ENCODE measurements at regions not wholly inside any gene's neighbourhood (a gene's known extent, or its start where the extent isn't known, plus 50 kb on each side); places are given as distances from the start of the nearest gene placed in this dataset.

DNA sequence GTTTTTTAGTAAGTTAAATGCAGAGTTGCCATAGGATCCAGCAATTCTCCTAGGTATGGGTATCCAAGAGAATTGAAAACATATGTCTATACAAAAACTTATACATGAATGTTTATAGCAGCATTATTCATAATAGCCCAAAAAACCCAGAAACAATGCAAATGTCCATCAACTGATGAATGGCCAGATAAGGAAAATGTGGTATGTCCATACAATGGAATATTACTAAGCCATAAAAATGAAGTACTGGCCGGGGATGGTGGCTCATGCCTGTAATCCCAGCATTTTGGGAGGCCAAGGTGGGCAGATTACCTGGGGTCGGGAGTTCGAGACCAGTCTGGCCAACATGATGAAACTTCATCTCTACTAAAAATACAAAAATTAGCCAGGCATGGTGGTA is 156.1 kb upstream of the PSMD7 start:
- no peaks in the 10 kb centered on the region for H3K27me3 Mint-ChIP-seq
- no peak overlapping the region for H3K4me3 Mint-ChIP-seq
- TF ChIP-seq, protein P1, sequence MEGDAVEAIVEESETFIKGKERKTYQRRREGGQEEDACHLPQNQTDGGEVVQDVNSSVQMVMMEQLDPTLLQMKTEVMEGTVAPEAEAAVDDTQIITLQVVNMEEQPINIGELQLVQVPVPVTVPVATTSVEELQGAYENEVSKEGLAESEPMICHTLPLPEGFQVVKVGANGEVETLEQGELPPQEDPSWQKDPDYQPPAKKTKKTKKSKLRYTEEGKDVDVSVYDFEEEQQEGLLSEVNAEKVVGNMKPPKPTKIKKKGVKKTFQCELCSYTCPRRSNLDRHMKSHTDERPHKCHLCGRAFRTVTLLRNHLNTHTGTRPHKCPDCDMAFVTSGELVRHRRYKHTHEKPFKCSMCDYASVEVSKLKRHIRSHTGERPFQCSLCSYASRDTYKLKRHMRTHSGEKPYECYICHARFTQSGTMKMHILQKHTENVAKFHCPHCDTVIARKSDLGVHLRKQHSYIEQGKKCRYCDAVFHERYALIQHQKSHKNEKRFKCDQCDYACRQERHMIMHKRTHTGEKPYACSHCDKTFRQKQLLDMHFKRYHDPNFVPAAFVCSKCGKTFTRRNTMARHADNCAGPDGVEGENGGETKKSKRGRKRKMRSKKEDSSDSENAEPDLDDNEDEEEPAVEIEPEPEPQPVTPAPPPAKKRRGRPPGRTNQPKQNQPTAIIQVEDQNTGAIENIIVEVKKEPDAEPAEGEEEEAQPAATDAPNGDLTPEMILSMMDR (conservative IDR thresholded peaks at IDR 0.05): no peak
- H3K4me1 Mint-ChIP-seq (ENCODE audit: unreplicated experiment): no peaks in the 10 kb centered on the region
- H3K9me3 Mint-ChIP-seq: no peaks in the 10 kb centered on the region
- H3K36me3 Mint-ChIP-seq: no peaks in the 10 kb centered on the region
- H3K27ac Mint-ChIP-seq: no peak overlapping the region
- DNase-seq (ENCODE audit: extremely low spot score, unreplicated experiment): no peak

DNA sequence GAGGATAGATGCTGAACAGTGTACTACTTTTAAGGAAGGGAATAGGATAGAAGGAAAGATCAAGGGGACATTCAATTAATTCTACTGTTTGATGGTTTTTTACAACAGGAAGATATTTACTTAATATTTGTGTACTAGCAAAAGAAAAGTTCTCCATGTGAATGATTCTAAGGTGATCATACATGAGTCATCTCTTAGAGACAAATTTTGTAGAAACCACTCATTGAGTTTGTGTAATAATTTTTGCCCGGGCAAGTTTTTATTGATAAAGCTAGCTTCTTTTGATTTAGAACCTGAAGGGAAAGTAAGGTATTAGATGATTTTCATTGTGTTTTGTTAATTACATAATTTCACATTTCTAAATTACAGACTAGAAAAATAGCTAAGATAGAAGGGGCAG is 172.8 kb upstream of the PSMD7 start:
- Mint-ChIP-seq H3K27ac (no peak overlapping the region), H3K36me3 (no peaks in the 10 kb centered on the region), H3K9me3 (no peaks in the 10 kb centered on the region), H3K4me3 (no peak overlapping the region), H3K27me3 (no peaks in the 10 kb centered on the region), H3K4me1 (ENCODE audit: unreplicated experiment) (no peaks in the 10 kb centered on the region)
- TF ChIP-seq, protein P1 (conservative IDR thresholded peaks at IDR 0.05): no peak
- no peak for DNase-seq (ENCODE audit: extremely low spot score, unreplicated experiment)

DNA sequence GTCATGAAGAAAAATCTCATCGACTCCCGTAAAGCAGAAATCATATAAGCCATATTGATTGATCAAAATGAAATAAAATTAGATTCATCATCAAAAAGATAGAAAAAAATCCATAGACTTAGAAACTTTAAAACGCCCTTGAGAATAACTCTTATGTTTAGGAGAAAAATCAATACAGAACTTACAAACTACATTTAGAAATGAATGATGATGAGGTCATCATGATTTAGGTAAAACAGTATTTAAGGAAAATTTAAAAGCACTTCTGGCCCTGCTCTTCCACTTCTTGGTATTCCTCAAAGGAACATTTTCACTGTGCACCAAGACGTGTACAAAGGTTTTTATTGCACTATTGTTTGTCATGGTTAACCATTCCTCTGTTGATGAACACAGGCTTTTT is 173.4 kb upstream of the PSMD7 start:
- no peaks in the 10 kb centered on the region for H3K36me3 Mint-ChIP-seq
- H3K9me3 Mint-ChIP-seq: no peaks in the 10 kb centered on the region
- no peak for DNase-seq (ENCODE audit: extremely low spot score, unreplicated experiment)
- no peak overlapping the region for H3K4me3 Mint-ChIP-seq
- no peaks in the 10 kb centered on the region for H3K4me1 Mint-ChIP-seq (ENCODE audit: unreplicated experiment)
- TF ChIP-seq, protein P1 (conservative IDR thresholded peaks at IDR 0.05): no peak
- no peaks in the 10 kb centered on the region for H3K27me3 Mint-ChIP-seq
- H3K27ac Mint-ChIP-seq: no peak overlapping the region

DNA sequence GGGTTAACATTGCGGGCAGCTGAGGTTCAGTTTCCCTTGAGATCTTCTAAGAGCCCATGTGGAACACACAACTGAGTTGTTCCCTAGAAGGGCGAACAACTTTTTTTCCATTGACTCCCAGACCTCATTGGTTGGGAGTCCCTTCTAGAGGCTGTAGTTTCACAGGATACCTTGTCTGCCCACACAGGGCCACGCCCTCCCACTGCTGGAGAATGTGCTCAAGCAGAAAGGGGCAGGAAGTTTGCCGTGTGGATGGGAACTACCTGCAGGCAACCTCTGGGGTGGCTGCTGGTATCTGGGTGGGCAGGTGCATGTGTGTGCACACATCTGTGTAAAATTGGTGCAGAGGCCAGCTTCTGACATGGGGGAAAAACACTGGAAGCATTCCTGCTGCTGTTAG is 178.8 kb upstream of the PSMD7 start:
- Mint-ChIP-seq H3K9me3 (no peaks in the 10 kb centered on the region), H3K27ac (no peak overlapping the region), H3K4me1 (ENCODE audit: unreplicated experiment) (no peaks in the 10 kb centered on the region), H3K4me3 (no peak overlapping the region), H3K27me3 (no peaks in the 10 kb centered on the region), H3K36me3 (no peaks in the 10 kb centered on the region)
- DNase-seq (ENCODE audit: extremely low spot score, unreplicated experiment): no peak
- TF ChIP-seq, protein P1 (conservative IDR thresholded peaks at IDR 0.05): no peak

DNA sequence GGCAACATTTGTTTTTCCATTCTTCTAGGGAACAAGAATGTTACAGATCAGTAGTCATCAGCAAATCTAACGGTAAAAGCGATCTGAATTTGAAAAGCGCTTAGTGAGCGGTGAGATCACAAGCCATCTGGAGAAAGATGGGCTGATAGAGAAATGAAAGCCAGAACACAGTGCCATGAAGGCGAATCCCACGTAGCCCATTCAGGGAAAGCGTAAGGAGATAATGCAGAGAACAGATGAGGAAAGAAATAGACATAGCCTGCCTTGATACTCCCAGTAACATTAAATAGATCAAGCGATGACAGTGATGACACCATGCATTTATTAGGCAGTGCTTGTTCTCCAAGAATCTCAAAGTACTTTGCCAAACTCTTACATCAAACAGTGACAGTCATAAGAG is 183.1 kb upstream of the PSMD7 start:
- no peaks in the 10 kb centered on the region for H3K4me1 Mint-ChIP-seq (ENCODE audit: unreplicated experiment)
- H3K27ac Mint-ChIP-seq: no peak overlapping the region
- H3K27me3 Mint-ChIP-seq: no peaks in the 10 kb centered on the region
- no peak for DNase-seq (ENCODE audit: extremely low spot score, unreplicated experiment)
- no peak overlapping the region for H3K4me3 Mint-ChIP-seq
- no peaks in the 10 kb centered on the region for H3K9me3 Mint-ChIP-seq
- no peaks in the 10 kb centered on the region for H3K36me3 Mint-ChIP-seq
- TF ChIP-seq, protein P1 (conservative IDR thresholded peaks at IDR 0.05): no peak

DNA sequence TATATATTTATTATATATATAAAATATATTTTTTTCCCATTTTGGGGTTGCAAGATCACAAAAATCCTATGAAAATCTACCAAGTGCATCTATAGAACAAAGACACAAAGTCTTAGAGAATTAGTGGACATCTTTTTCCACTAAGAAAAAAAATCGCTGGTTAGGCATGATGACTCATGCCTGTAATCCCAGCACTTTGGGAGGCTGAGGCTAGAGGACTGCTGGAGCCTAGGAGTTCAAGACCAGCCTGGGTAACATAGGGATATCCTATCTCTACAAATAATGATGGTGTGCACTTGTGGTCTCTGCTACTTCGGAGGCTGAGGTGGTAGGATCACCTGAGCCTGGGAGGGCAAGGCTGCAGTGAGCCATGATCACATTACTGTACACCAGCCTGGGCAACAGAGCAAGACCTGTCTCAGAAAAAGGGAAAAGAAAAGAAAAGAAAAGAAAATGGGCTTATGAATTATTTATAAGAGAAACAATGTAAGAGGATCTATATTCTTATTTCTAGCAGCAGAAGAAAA is 185.1 kb upstream of the PSMD7 start:
- no peaks in the 10 kb centered on the region for H3K9me3 Mint-ChIP-seq
- no peaks in the 10 kb centered on the region for H3K36me3 Mint-ChIP-seq
- no peaks in the 10 kb centered on the region for H3K4me1 Mint-ChIP-seq (ENCODE audit: unreplicated experiment)
- no peak overlapping the region for H3K27ac Mint-ChIP-seq
- DNase-seq (ENCODE audit: extremely low spot score, unreplicated experiment): no peak
- no peak overlapping the region for H3K4me3 Mint-ChIP-seq
- H3K27me3 Mint-ChIP-seq: no peaks in the 10 kb centered on the region
- TF ChIP-seq, protein P1 (conservative IDR thresholded peaks at IDR 0.05): no peak
